ENCODE measurements at regions not wholly inside any gene's neighbourhood (a gene's known extent, or its start where the extent isn't known, plus 50 kb on each side); places are given as distances from the start of the nearest gene placed in this dataset.

DNA sequence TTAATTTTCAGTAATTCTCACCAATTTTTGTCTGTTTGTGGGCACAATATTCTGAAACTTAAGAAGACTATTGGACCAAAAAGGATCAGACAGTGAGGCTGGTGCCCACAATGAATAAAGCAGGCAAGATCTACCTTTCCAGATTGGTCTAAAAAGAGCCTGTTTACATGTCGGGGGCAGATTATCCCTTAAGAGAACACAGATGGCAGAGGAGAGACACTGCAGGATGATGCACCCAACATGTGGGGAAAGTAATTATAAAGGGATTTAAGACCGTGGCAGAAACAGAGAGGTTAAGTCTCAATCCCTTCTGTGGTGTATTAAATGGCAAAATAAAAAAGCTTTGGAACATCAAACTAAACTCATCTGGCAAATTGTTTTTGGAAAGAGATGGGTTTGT lies 331.8 kb upstream of the CDH11 start:
- CTCF ChIA-PET: no interaction called here
- no peak for ATAC-seq
- Mint-ChIP-seq H3K4me1 (no peaks in the 10 kb centered on the region; the same call in 1 of the 2 replicates), H3K27me3 (ENCODE audit: low read depth) (no peaks in the 10 kb centered on the region; the same call in none of the 2 replicates), H3K4me3 (no peak overlapping the region), H3K27ac (no peak overlapping the region), H3K9me3 (peaks cover 18% of the 10 kb centered on the region), H3K36me3 (peaks cover 16% of the 10 kb centered on the region)
- TF ChIP-seq AFF4 (CRISPR knock-in tag; IDR thresholded peaks at IDR 0.05; ENCODE audit: borderline replicate concordance) (no peak), SP1 (CRISPR knock-in tag; conservative IDR thresholded peaks at IDR 0.05) (no peak), PRRX2 (CRISPR knock-in tag; IDR thresholded peaks at IDR 0.05) (no peak), ATF1 (CRISPR knock-in tag; IDR thresholded peaks at IDR 0.05) (no peak), TEAD4 (CRISPR knock-in tag; IDR thresholded peaks at IDR 0.05) (no peak), SMAD4 (CRISPR knock-in tag; IDR thresholded peaks at IDR 0.05) (no peak), GTF2I (CRISPR knock-in tag; conservative IDR thresholded peaks at IDR 0.05) (no peak), TCF7 (CRISPR knock-in tag; IDR thresholded peaks at IDR 0.05; ENCODE audit: low read depth) (no peak)
- TF ChIP-seq, protein P1, sequence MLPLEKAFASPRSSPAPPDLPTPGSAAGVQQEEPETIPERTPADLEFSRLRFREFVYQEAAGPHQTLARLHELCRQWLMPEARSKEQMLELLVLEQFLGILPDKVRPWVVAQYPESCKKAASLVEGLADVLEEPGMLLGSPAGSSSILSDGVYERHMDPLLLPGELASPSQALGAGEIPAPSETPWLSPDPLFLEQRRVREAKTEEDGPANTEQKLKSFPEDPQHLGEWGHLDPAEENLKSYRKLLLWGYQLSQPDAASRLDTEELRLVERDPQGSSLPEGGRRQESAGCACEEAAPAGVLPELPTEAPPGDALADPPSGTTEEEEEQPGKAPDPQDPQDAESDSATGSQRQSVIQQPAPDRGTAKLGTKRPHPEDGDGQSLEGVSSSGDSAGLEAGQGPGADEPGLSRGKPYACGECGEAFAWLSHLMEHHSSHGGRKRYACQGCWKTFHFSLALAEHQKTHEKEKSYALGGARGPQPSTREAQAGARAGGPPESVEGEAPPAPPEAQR (CRISPR knock-in tag; IDR thresholded peaks at IDR 0.05): no peak
- TF ChIP-seq, protein P2, sequence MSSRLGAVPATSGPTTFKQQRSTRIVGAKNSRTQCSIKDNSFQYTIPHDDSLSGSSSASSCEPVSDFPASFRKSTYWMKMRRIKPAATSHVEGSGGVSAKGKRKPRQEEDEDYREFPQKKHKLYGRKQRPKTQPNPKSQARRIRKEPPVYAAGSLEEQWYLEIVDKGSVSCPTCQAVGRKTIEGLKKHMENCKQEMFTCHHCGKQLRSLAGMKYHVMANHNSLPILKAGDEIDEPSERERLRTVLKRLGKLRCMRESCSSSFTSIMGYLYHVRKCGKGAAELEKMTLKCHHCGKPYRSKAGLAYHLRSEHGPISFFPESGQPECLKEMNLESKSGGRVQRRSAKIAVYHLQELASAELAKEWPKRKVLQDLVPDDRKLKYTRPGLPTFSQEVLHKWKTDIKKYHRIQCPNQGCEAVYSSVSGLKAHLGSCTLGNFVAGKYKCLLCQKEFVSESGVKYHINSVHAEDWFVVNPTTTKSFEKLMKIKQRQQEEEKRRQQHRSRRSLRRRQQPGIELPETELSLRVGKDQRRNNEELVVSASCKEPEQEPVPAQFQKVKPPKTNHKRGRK (CRISPR knock-in tag; IDR thresholded peaks at IDR 0.05; ENCODE audit: borderline replicate concordance): no peak
- POLR2A ChIA-PET: no interaction called here
- no peak for DNase-seq (ENCODE audit: low spot score)

DNA sequence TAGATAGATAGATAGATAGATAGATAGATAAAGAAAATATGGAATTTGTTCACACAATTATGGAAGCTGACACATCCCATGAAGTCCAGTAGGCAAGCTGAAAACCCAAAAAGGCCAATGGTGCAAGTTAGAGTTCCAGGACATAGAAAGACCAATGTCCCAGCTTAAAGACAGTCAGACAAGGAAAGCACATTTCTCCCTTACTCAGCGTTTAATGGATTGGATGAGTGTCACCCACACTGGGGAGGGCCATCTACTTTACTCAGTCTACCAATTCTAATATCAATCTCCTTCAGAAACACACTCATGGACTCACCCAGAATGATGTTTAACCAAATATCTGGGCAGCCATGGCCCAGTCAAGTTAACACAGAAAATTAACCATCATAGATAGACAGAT lies 327.7 kb upstream of the CDH11 start:
- Mint-ChIP-seq H3K36me3 (peaks cover 20% of the 10 kb centered on the region), H3K27ac (no peak overlapping the region), H3K4me1 (no peaks in the 10 kb centered on the region; the same call in 1 of the 2 replicates), H3K27me3 (ENCODE audit: low read depth) (peaks cover 3% of the 10 kb centered on the region), H3K4me3 (no peak overlapping the region), H3K9me3 (peaks cover 34% of the 10 kb centered on the region)
- DNase-seq (ENCODE audit: low spot score) (no peak), ATAC-seq (no peak)
- ChIA-PET POLR2A (no interaction called here), CTCF (interaction anchor here (0.7 kb wide), 1 partner anchor 22 kb away, joined by 3 read pairs; no protein-coding TSS in a partner anchor)
- no peak for TF ChIP-seq SOX15 (CRISPR knock-in tag; IDR thresholded peaks at IDR 0.05)
- no peak for TF ChIP-seq JUN (CRISPR knock-in tag; IDR thresholded peaks at IDR 0.05)
- TF ChIP-seq, protein P3, sequence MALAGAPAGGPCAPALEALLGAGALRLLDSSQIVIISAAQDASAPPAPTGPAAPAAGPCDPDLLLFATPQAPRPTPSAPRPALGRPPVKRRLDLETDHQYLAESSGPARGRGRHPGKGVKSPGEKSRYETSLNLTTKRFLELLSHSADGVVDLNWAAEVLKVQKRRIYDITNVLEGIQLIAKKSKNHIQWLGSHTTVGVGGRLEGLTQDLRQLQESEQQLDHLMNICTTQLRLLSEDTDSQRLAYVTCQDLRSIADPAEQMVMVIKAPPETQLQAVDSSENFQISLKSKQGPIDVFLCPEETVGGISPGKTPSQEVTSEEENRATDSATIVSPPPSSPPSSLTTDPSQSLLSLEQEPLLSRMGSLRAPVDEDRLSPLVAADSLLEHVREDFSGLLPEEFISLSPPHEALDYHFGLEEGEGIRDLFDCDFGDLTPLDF (CRISPR knock-in tag; IDR thresholded peaks at IDR 0.05): no peak
- no peak for TF ChIP-seq ZNF416 (CRISPR knock-in tag; IDR thresholded peaks at IDR 0.05)
- no peak for TF ChIP-seq ZNF121 (CRISPR knock-in tag; IDR thresholded peaks at IDR 0.05)
- no peak for TF ChIP-seq NR3C1 (CRISPR knock-in tag; conservative IDR thresholded peaks at IDR 0.05; ENCODE audit: low read depth)
- TF ChIP-seq RELA (CRISPR knock-in tag; IDR thresholded peaks at IDR 0.05; ENCODE audit: borderline replicate concordance): no peak
- no peak for TF ChIP-seq ZNF532 (CRISPR knock-in tag; IDR thresholded peaks at IDR 0.05; ENCODE audit: borderline replicate concordance)
- TF ChIP-seq, protein P1 (CRISPR knock-in tag; IDR thresholded peaks at IDR 0.05): no peak

Data from WTC11 (cell line).